K562 (cell line): ENCODE measurements at regions not wholly inside any gene's neighbourhood (a gene's known extent, or its start where the extent isn't known, plus 50 kb on each side); places are given as distances from the start of the nearest gene placed in this dataset.

Experiments
- ATAC-seq: fragments of 200-7000 bp; cut with Tn5 transposase; 3 replicates; pipeline ENCODE4 v1.9.1; 2020; ENCODE audit warnings: moderate library complexity
- BruUV-seq: library from RNA; stranded (reverse); fragments of 400-500 nt; replicated peaks from 2 replicates; lab custom pipeline; 2021; lab: Mats Ljungman, UMichigan
- CTCF ChIA-PET: fragments of 300-600 bp; formaldehyde crosslinking; extraction: SDS; loops from one replicate; lab custom pipeline; 2021; ENCODE audit warnings: low intra/inter-chr PET ratio; lab: Yijun Ruan, JAX
- POLR2A ChIA-PET: fragments of 300-600, 350-650 bp; sonication (Branson Sonifier 250); formaldehyde crosslinking; extraction: SDS; loops from one replicate; lab custom pipeline; 2021; ENCODE audit warnings: antibody characterized with exemption, inconsistent platforms; lab: Yijun Ruan, JAX
- DNase-seq, 4 experiments: peaks; one replicate each; pipeline versions ENCODE4 v3.0.0 to v3.0.0-alpha.2; 2011 to 2018; ENCODE audit warnings: low spot score in 3 of 4, mixed read lengths in 3 of 4; ENCODE audit errors: extremely low read depth in 1 of 4
- FAIRE-seq: peaks from 2 replicates; lab custom pipeline; 2011; peaks lifted over from hg19 to GRCh38; lab: Jason Lieb, UNC
- H2AFZ ChIP-seq: 2 replicates; pipeline ENCODE4 v1.6.0; 2011; ENCODE audit warnings: low read depth, low read length, control low read depth, inconsistent platforms
- H3K27ac ChIP-seq: fragments of 200-600 bp; 3 replicates; pipeline ENCODE4 v1.8.0; 2011; ENCODE audit warnings: low read depth, mild to moderate bottlenecking, control low read depth, inconsistent platforms, low read length, moderate library complexity, mixed read lengths; ENCODE audit errors: extremely low read depth
- H3K27me3 ChIP-seq, 2 experiments: fragments of 300-600 bp in 1 of 2; 2 replicates in 1 of 2; 3 replicates in 1 of 2; pipeline versions ENCODE4 v1.6.0 to v1.8.0; 2011; ENCODE audit warnings: inconsistent platforms in 2 of 2, low read length in 2 of 2, mild to moderate bottlenecking in 1 of 2, mixed read lengths in 1 of 2, moderate library complexity in 1 of 2; ENCODE audit not compliant: control insufficient read depth in 2 of 2, insufficient read depth in 2 of 2
- H3K36me3 ChIP-seq: fragments of 300-600 bp; 3 replicates; pipeline ENCODE4 v1.8.0; 2011; ENCODE audit warnings: mild to moderate bottlenecking, low read length, inconsistent platforms; ENCODE audit not compliant: control insufficient read depth, insufficient read depth
- H3K4me1 ChIP-seq, 2 experiments: fragments of 200-600 bp in 1 of 2; replicated peaks in 1 of 2; 2 replicates in 1 of 2; 3 replicates in 1 of 2; pipeline versions ENCODE4 v1.5.1 to v1.8.0; 2011; ENCODE audit warnings: inconsistent platforms in 2 of 2, low read length in 2 of 2, mild to moderate bottlenecking in 1 of 2, mixed read lengths in 1 of 2, moderate library complexity in 1 of 2; ENCODE audit not compliant: control insufficient read depth in 2 of 2, insufficient read depth in 2 of 2
- H3K4me2 ChIP-seq: 2 replicates; pipeline ENCODE4 v1.6.1; 2011; ENCODE audit warnings: low read length, control low read depth, inconsistent platforms, mixed read lengths; ENCODE audit not compliant: insufficient read depth
- H3K4me3 ChIP-seq: fragments of 200-600 bp; sonication (generic), shearing (Covaris generic); 2 replicates; pipeline ENCODE4 v1.5.1; 2016; ENCODE audit warnings: control low read depth, inconsistent platforms
- H3K79me2 ChIP-seq: fragments of 200-600 bp; 3 replicates; pipeline ENCODE4 v1.8.0; 2011; ENCODE audit warnings: low read length, inconsistent platforms; ENCODE audit not compliant: control insufficient read depth, insufficient read depth
- H3K9ac ChIP-seq, 2 experiments: 2 replicates each; pipeline versions ENCODE4 v1.6.0 to v1.6.1; 2011; ENCODE audit warnings: low read depth in 2 of 2, low read length in 2 of 2, control low read depth in 1 of 2, inconsistent platforms in 1 of 2, mild to moderate bottlenecking in 1 of 2, mixed read lengths in 1 of 2; ENCODE audit not compliant: insufficient read depth in 1 of 2
- H3K9me1 ChIP-seq: one replicate; pipeline ENCODE4 v1.6.0; 2011; ENCODE audit warnings: inconsistent platforms, mild to moderate bottlenecking, low read length, moderate library complexity; ENCODE audit not compliant: control insufficient read depth, insufficient read depth
- H3K9me3 ChIP-seq: replicated peaks from 2 replicates; pipeline ENCODE4 v1.5.1; 2011; ENCODE audit warnings: low read depth, low read length, inconsistent platforms; ENCODE audit not compliant: control insufficient read depth, insufficient read depth
- H4K20me1 ChIP-seq: replicated peaks from 2 replicates; pipeline ENCODE4 v1.6.1; 2011; ENCODE audit warnings: low read length, inconsistent platforms, mixed read lengths; ENCODE audit not compliant: control insufficient read depth, insufficient read depth
- BRCA1 ChIP-seq, 2 experiments: fragments of 450-650 bp in 1 of 2; sonication (generic) in 1 of 2; formaldehyde crosslinking in 1 of 2; IDR thresholded peaks; 2 replicates each; pipeline versions ENCODE4 v1.5.0 to v1.6.1; 2017 to 2020; ENCODE audit warnings: mild to moderate bottlenecking in 1 of 2, missing genetic modification reagents in 1 of 2
- CHCHD3 ChIP-seq: fragments of 250-450 bp; sonication (Bioruptor Pico); IDR thresholded peaks from 2 replicates; pipeline ENCODE4 v2.1.2; 2022; ENCODE audit warnings: mild to moderate bottlenecking
- CREBBP ChIP-seq: IDR thresholded peaks from one replicate; pipeline ENCODE4 v1.6.1; 2012; ENCODE audit warnings: low read depth, mild to moderate bottlenecking, control low read depth, inconsistent platforms, low read length
- LARP7 ChIP-seq: fragments of 450-650 bp; IDR thresholded peaks from 2 replicates; pipeline ENCODE4 v1.6.1; 2016
- LEF1 ChIP-seq: fragments of 450-650 bp; IDR thresholded peaks from 2 replicates; pipeline ENCODE4 v1.6.1; 2016; ENCODE audit warnings: mild to moderate bottlenecking
- SREBF2 ChIP-seq: sonication (generic); formaldehyde crosslinking; IDR thresholded peaks from 2 replicates; pipeline ENCODE4 v1.4.0; 2020; ENCODE audit warnings: mild to moderate bottlenecking, missing genetic modification reagents
- ZNF133 ChIP-seq: fragments of 250-450 bp; sonication (Bioruptor Pico); IDR thresholded peaks from 2 replicates; pipeline ENCODE4 v1.4.0; 2020; ENCODE audit warnings: mild to moderate bottlenecking
- WGBS: fragments of 100-300 bp; shearing (Covaris generic); methylation state at CpG from one replicate; pipeline ENCODE4 v1.1.6; 2016; ENCODE audit warnings: low coverage, mixed read lengths; ENCODE audit not compliant: insufficient coverage; ENCODE audit errors: missing lambda C conversion rate; 5-methylcytosine and 5-hydroxymethylcytosine counted together
- in situ Hi-C: fragments of 300-500 bp; cut with MboI; formaldehyde crosslinking; loops from 4 replicates; pipeline ENCODE4 v1.15.0; 2018; ENCODE audit warnings: inconsistent platforms, mixed read lengths
- intact Hi-C: fragments of 100-400 bp; cut with micrococcal nuclease; formaldehyde crosslinking; loops from 2 replicates; pipeline ENCODE4 v1.14.2; 2022
- TF ChIP-seq, protein P1 (sequence below), 3 experiments: IDR thresholded peaks in 2 of 3; conservative IDR thresholded peaks in 1 of 3; 2 replicates each; pipeline ENCODE4 v1.5.1; 2011 to 2012; ENCODE audit warnings: low read length in 3 of 3, mild to moderate bottlenecking in 3 of 3, control low read depth in 2 of 3, improper control_type of control experiment in 1 of 3, inconsistent platforms in 1 of 3, low read depth in 1 of 3, mixed read lengths in 1 of 3, moderate library complexity in 1 of 3; ENCODE audit not compliant: insufficient read depth in 2 of 3

DNA sequence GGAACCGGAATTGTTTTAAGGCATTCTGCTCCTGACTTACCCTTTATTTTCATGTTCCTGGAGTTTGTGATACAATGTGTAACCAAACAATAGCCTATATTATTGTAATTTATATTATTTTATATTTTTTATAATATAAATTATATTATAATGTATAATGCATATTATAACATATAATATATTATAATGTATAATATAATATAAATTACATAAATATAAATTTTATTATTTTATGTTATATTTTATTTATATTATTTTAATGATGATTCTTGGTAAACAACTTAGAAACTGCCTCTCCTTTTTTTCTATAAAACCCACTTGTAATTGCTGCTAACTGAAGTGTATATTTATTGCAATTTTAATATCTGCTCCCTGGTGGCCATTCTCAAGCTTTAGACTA, 629.1 kb downstream of the MMUT start:
- TF ChIP-seq BRCA1 (IDR thresholded peaks at IDR 0.05) (no peak), BRCA1 (CRISPR knock-in tag; IDR thresholded peaks at IDR 0.05) (no peak), LARP7 (no peak), SREBF2 (CRISPR knock-in tag) (no peak), LEF1 (no peak), CREBBP (no peak), CHCHD3 (CRISPR knock-in tag) (no peak), ZNF133 (CRISPR knock-in tag) (no peak)
- TF ChIP-seq, protein P1, sequence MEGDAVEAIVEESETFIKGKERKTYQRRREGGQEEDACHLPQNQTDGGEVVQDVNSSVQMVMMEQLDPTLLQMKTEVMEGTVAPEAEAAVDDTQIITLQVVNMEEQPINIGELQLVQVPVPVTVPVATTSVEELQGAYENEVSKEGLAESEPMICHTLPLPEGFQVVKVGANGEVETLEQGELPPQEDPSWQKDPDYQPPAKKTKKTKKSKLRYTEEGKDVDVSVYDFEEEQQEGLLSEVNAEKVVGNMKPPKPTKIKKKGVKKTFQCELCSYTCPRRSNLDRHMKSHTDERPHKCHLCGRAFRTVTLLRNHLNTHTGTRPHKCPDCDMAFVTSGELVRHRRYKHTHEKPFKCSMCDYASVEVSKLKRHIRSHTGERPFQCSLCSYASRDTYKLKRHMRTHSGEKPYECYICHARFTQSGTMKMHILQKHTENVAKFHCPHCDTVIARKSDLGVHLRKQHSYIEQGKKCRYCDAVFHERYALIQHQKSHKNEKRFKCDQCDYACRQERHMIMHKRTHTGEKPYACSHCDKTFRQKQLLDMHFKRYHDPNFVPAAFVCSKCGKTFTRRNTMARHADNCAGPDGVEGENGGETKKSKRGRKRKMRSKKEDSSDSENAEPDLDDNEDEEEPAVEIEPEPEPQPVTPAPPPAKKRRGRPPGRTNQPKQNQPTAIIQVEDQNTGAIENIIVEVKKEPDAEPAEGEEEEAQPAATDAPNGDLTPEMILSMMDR (IDR thresholded peaks at IDR 0.05 in 2 of 3, conservative IDR thresholded peaks at IDR 0.05 in 1 of 3; ENCODE audit: insufficient read depth in 2 of 3, low read depth in 1 of 3, low read length in 3 of 3) = no peak
- H3K79me2 ChIP-seq = no peaks in the 10 kb centered on the region
- H3K4me3 ChIP-seq = no peak overlapping the region
- 0% methylated on average over 1 of the region's 1 CpG for WGBS
- no peak for ATAC-seq
- no peaks in the 10 kb centered on the region for H4K20me1 ChIP-seq
- ChIA-PET CTCF (no interaction called here), POLR2A (no interaction called here)
- H2AFZ ChIP-seq = no peak overlapping the region
- BruUV-seq = no TSS peak
- in situ Hi-C loops = no loop called here
- no peaks in the 10 kb centered on the region; the same call in 1 of the 2 replicates for H3K9me3 ChIP-seq
- no peaks in the 10 kb centered on the region for H3K4me1 ChIP-seq
- H3K4me2 ChIP-seq = no peak overlapping the region
- no peaks in the 10 kb centered on the region for H3K27me3 ChIP-seq
- H3K27ac ChIP-seq = no peak overlapping the region
- no peak for DNase-seq
- H3K9ac ChIP-seq = no peak overlapping the region
- intact Hi-C loops = no loop called here
- no peaks in the 10 kb centered on the region for H3K9me1 ChIP-seq
- FAIRE-seq = no peak
- no peaks in the 10 kb centered on the region for H3K36me3 ChIP-seq
